HG03342 (cell line): ENCODE measurements at regions not wholly inside any gene's neighbourhood (a gene's known extent, or its start where the extent isn't known, plus 50 kb on each side); places are given as distances from the start of the nearest gene placed in this dataset.
"Not testable (repeated sequence)": the region's sequence is repeated elsewhere in the genome, so short reads cannot be mapped to it uniquely, and the experiment has no call there.

Experiments used
- ATAC-seq: cut with Tn5 transposase; IDR thresholded peaks from one replicate; pipeline ENCODE4 v1.9.1; 2021; ENCODE audit warnings: mild to moderate bottlenecking, moderate library complexity; ENCODE audit not compliant: unreplicated experiment

DNA sequence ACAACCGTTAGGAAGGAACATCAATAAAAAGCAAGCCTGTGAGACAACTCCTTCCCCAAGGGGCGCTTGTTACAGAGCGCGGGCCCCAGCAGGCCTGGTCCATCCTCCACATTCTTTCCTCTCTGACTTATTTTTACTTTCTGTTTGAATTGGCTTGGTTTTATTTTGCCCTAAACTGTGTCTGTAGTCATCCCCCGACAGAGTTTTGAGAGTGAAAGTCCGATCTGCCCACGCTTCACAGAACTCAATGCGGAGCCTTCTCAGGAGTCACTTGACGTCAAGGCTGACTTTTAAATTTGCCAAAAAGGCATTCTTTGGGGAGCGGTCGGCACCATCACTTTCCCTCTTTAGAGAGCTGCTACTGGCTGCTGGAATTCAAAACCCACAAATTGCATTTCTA, 150.1 kb upstream of the KLF6 start:
- peak; percentile 97 for ATAC-seq

GRCh38 chr10:3933733-3934132, 148.7 kb upstream of the KLF6 start:
- no peak for ATAC-seq

DNA sequence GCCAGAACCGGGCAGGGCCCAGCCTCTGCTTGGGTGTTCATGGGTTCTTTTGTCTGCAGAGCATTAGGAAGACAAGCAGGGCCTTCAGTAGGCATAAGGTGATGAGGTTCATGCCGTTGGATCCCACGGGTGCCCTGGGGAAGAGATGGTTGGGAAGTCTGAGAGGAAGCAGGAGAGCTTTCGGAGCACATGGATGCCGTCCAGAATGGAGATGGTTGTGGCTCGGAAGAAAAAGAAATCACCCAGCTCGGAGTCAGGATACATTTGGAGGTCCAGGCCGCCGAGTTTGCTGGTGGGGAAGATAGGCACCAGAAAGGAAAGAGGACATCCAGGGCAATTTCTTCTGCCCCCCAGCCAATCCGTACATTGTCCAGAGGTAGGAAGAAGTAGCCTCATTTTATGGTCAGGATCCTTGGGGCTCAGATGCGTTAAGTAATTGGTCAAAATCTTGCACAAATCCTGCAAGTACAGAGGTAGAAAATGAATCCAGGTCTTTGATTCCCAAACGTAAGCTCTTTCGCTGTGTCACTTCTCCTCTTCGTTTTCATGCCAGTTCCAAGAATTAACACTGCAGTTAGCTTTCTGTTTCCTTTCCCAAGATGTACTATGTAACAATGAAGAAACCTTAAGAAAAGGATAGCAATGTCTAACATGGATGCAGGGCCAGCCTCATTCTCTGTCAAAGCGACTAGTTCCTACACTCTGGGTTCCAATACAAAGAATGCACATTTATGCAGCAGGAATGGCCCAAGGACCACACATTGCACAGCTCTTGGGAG, 147.8 kb upstream of the KLF6 start:
- no peak for ATAC-seq

DNA sequence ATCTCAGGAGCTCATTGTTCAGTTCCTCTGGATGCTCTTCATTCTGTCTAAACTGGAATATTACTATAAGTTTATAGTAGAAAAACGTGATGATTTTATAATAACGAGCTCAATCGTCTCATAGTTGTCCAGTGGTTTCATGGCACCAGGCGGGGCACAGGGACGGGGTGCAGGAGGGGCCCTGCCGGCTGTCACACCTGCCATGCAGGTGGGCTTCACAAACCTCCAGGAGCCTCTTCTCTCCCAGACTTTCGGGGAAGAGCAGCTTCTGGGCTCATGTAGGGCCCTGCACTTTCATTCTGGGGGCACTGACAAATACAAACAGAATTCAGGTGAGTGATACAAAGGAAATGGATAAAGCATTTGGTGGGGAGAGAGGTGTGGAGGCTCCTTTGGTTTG, 146.9 kb upstream of the KLF6 start:
- ATAC-seq = no peak

DNA sequence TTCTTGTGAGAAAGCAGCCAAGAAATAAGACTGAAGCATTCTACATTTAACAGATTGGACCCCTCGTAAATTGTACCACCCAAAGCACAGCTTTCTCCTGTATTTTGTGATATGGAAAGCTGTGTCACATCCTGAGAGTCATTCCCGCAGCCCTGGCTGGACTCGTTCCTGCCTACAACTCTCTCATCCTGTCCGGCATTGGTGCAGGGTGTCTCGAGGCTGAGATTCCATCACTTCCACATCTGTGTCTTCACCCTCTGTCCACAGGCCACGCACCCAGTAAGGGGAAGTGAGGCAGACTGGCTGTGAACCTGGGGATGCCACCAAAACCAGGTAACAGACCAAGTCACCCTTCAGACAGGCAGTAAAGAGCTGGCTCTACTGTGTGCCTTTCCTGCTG, 146.2 kb upstream of the KLF6 start:
- no peak for ATAC-seq

DNA sequence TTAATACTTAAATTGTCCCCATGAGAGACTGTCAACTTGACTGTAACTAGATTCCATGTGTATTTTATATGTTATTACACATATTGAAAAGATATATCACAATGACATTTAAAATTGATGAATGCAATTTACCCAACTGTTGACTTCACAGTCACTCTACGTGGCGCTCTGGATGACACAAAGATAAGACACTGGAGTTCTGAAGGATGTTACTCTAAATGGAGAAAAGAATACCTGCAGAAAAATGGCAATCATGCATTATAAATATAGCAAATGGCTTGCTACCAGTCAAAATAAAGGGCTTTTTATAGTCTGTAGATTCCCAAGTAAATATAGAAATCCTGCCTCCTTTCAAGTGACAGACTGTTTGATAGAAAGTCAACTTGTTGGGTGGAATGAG, 143.6 kb upstream of the KLF6 start:
- ATAC-seq = no peak

GRCh38 chr10:3928078-3928477, 143.1 kb upstream of the KLF6 start:
- ATAC-seq = no peak

DNA sequence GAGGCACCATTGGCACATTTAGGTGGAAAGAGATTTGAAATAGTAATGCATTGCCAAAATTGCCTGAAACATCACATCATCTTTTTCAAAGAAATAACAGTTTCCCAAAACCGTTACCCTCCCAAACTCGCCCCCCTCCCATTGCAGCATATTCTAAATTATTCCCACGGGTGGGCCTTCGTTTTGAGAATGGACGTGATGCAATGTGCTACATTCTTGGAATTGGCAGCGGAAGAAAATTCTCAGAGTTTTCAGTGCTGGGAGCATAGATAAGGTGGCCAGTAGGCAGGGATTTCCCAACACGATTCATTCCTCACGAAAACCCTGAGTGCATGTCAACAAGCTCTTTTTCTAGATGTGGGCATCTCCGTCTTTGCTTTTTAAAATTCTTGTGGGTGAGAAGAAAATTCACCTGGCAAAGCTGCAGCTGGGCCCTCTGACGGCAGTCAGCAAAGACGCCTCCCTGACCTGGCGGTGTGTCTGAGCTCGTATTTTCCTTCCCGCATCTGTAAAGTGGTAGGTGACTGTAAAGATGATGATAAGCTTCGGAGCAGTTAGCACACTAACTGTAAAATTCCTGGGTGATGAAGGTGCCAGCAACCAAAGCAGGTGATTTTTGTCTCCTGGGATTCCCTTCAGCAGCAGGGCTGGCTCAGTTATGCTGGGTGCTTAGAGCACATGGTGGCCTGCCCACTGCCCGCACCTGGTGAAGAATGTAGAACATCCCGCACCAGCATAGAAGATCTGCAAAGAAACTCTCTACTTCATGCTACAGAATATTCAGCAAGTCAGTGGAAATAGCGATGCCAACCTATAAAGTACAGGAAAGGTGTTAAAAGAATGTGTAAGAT, 141.9 kb upstream of the KLF6 start:
- no peak for ATAC-seq

- no peak for ATAC-seq
Measured at GRCh38 chr10:3926258-3926657, 141.2 kb upstream of the KLF6 start.

GRCh38 chr10:3925184-3925583, 140.2 kb upstream of the KLF6 start:
- ATAC-seq = no peak

DNA sequence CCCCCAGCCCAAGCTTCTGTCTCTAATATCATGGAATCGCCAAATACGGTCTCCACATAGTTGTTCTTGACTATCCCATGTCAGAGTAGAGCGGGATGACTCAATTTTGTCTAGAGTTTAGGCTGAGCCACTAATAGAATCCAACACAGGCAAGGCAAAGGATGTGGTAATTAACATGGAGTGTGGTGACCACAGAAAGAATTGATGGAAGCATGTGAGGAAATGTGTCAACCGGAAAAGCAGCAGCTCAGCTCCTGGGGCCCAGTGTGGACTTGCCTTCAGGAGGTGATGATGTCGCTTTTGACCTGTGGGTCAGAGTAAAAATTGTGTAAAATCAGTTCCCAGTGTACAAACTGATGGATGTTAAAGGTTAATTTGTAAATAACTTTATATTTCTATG, 139.3 kb upstream of the KLF6 start:
- no peak for ATAC-seq

GRCh38 chr10:3923033-3923432, 138.0 kb upstream of the KLF6 start:
- no peak for ATAC-seq

- no peak for ATAC-seq
Measured at GRCh38 chr10:3919709-3920308, 134.8 kb upstream of the KLF6 start.

DNA sequence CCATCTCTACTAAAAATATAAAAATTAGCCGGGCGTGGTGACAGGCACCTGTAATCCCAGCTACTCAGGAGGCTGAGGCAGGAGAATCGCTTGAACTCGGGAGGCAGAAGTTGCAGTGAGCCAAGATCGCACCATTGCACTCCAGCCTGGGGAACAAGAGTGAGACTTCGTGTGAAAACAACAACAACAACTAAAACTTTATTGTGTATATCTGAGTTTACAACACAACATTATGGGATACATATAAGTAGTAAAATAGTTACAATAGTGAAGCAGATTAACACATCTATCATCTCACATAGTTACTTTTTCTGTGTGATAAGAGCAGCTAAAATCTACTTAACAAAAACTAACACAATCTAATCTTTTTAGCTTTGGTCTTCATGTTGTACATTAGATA, 132.4 kb upstream of the KLF6 start:
- not testable (repeated sequence) for ATAC-seq

- no peak for ATAC-seq
Measured at GRCh38 chr10:3914733-3915132, 129.7 kb upstream of the KLF6 start.

- no peak for ATAC-seq
Measured at GRCh38 chr10:3911713-3912442, 126.9 kb upstream of the KLF6 start.

DNA sequence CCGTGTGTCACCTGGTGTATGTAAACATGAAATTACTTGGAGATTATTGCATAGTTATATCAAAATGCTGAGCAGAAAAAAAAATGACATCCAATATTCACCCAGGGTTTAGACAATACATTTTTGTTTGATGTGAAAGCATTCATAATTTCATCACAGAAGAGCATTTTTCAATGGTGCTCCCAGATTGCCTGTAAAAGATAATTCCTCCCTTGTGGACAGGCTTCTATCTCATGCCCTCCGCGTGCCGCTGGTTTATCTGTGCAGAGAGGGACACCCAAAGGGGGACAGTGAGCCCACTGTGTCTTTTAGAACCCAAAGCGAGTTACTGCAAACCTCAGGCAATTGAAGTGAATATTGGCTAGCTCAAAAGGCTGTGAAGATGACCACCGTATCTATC, 126.2 kb upstream of the KLF6 start:
- no peak for ATAC-seq

- ATAC-seq = no peak
Measured at GRCh38 chr10:3909339-3909738, 124.3 kb upstream of the KLF6 start.

- no peak for ATAC-seq
Measured at GRCh38 chr10:3908183-3908582, 123.2 kb upstream of the KLF6 start.

GRCh38 chr10:3907514-3907913, 122.5 kb upstream of the KLF6 start:
- no peak for ATAC-seq

- no peak for ATAC-seq
Measured at GRCh38 chr10:3906511-3907111, 121.6 kb upstream of the KLF6 start.
